HCT116 (cell line): ENCODE measurements at regions not wholly inside any gene's neighbourhood (a gene's known extent, or its start where the extent isn't known, plus 50 kb on each side); places are given as distances from the start of the nearest gene placed in this dataset.

Source experiments
- ATAC-seq: fragments of 200-7000 bp; cut with Tn5 transposase; 2 replicates; pipeline ENCODE4 v1.9.1; 2020; ENCODE audit warnings: mild to moderate bottlenecking, moderate library complexity
- BruUV-seq: library from RNA; stranded (reverse); fragments of 400-500 nt; replicated peaks from 2 replicates; lab custom pipeline; 2021; lab: Mats Ljungman, UMichigan
- CTCF ChIA-PET: fragments of 300-600 bp; sonication (Branson Sonifier 250); formaldehyde crosslinking; loops from one replicate; lab custom pipeline; 2021; ENCODE audit warnings: antibody characterized with exemption; lab: Charles Lee
- POLR2A ChIA-PET: fragments of 300-600, 350-600 bp; sonication (Branson Sonifier 250); formaldehyde crosslinking; loops from one replicate; lab custom pipeline; 2021; ENCODE audit warnings: antibody characterized with exemption; lab: Charles Lee
- RAD21 ChIA-PET, 2 experiments: fragments of 300-600 bp; sonication (Branson Sonifier 250); formaldehyde crosslinking; loops; one replicate each; lab custom pipeline; 2023; ENCODE audit warnings: low total read pairs in 2 of 2; ENCODE audit not compliant: uncharacterized antibody in 2 of 2, unreplicated experiment in 2 of 2, low non-redundant PET in 1 of 2; lab: Charles Lee
- DNase-seq: peaks from one replicate; pipeline ENCODE4 v3.0.0-alpha.2; 2010; ENCODE audit warnings: low read depth, low spot score
- H2AFZ ChIP-seq: fragments of 200-600 bp; shearing (Covaris generic), sonication (generic); 2 replicates; pipeline ENCODE4 v1.6.1; 2017; ENCODE audit warnings: low read depth, mixed run types, mixed read lengths, antibody characterized with exemption, low read length; ENCODE audit not compliant: poor library complexity, severe bottlenecking
- H3K27ac ChIP-seq: 2 replicates; pipeline ENCODE4 v1.5.1; 2012; ENCODE audit warnings: low read depth, low read length
- H3K27me3 ChIP-seq: fragments of 200-600 bp; sonication (generic); 2 replicates; pipeline ENCODE4 v1.6.1; 2016; ENCODE audit warnings: mixed run types, low read length, mixed read lengths; ENCODE audit not compliant: insufficient read depth
- H3K36me3 ChIP-seq, 2 experiments: fragments of 200-500 bp in 1 of 2; fragments of 200-600 bp in 1 of 2; sonication (Bioruptor generic) in 1 of 2; sonication (generic) in 1 of 2; 2 replicates each; pipeline versions ENCODE4 v1.5.1 to v1.6.1; 2014 to 2016; ENCODE audit warnings: low read length in 2 of 2, inconsistent platforms in 1 of 2, mixed read lengths in 1 of 2, mixed run types in 1 of 2; ENCODE audit not compliant: insufficient read depth in 2 of 2, control insufficient read depth in 1 of 2
- H3K4me1 ChIP-seq, 2 experiments: fragments of 200-600 bp in 1 of 2; sonication (generic) in 1 of 2; 2 replicates each; pipeline versions ENCODE4 v1.5.1 to v1.6.1; 2012 to 2017; ENCODE audit warnings: low read length in 2 of 2, inconsistent platforms in 1 of 2, mild to moderate bottlenecking in 1 of 2, mixed read lengths in 1 of 2, mixed run types in 1 of 2, moderate library complexity in 1 of 2; ENCODE audit not compliant: insufficient read depth in 2 of 2, control insufficient read depth in 1 of 2
- H3K4me2 ChIP-seq: fragments of 200-600 bp; sonication (generic); 2 replicates; pipeline ENCODE4 v1.6.1; 2017; ENCODE audit warnings: mixed run types, low read length, mixed read lengths
- H3K4me3 ChIP-seq, 2 experiments: fragments of 200-600 bp in 1 of 2; sonication (generic) in 1 of 2; replicated peaks in 1 of 2; 2 replicates each; pipeline ENCODE4 v1.5.1; 2011 to 2016; ENCODE audit warnings: low read length in 2 of 2, control low read depth in 1 of 2, low read depth in 1 of 2, mild to moderate bottlenecking in 1 of 2, mixed read lengths in 1 of 2, mixed run types in 1 of 2
- H3K79me2 ChIP-seq: fragments of 200-600 bp; sonication (generic); 2 replicates; pipeline ENCODE4 v1.6.1; 2017; ENCODE audit warnings: mild to moderate bottlenecking, mixed run types, low read length, moderate library complexity, mixed read lengths; ENCODE audit not compliant: insufficient read depth
- H3K9ac ChIP-seq: fragments of 200-600 bp; sonication (generic); 2 replicates; pipeline ENCODE4 v1.6.1; 2016; ENCODE audit warnings: low read length, mixed read lengths
- H3K9me2 ChIP-seq: fragments of 200-600 bp; sonication (generic), shearing (Covaris generic); 2 replicates; pipeline ENCODE4 v1.6.1; 2017; ENCODE audit warnings: mixed run types, mild to moderate bottlenecking, moderate library complexity; ENCODE audit not compliant: insufficient read depth
- H3K9me3 ChIP-seq, 2 experiments: fragments of 200-500 bp in 1 of 2; fragments of 200-600 bp in 1 of 2; sonication (Bioruptor generic) in 1 of 2; sonication (generic) in 1 of 2; 2 replicates each; pipeline ENCODE4 v1.6.1; 2014 to 2017; ENCODE audit warnings: low read length in 2 of 2, mixed read lengths in 2 of 2, inconsistent platforms in 1 of 2, low read depth in 1 of 2, mild to moderate bottlenecking in 1 of 2, mixed run types in 1 of 2, moderate library complexity in 1 of 2; ENCODE audit not compliant: control insufficient read depth in 1 of 2, insufficient read depth in 1 of 2
- H4K20me1 ChIP-seq: fragments of 200-600 bp; sonication (generic), shearing (Covaris generic); 2 replicates; pipeline ENCODE4 v1.6.1; 2017; ENCODE audit warnings: mixed run types, mild to moderate bottlenecking, moderate library complexity; ENCODE audit not compliant: insufficient read depth
- EZH2 ChIP-seq: fragments of 200-600 bp; sonication (generic); IDR thresholded peaks from 2 replicates; pipeline ENCODE4 v1.6.1; 2017; ENCODE audit warnings: antibody characterized with exemption, mixed run types
- POLR2AphosphoS5 ChIP-seq: IDR thresholded peaks from 2 replicates; pipeline ENCODE4 v1.6.1; 2011; ENCODE audit warnings: mild to moderate bottlenecking, low read depth, low read length, moderate library complexity
- RAD21 ChIP-seq: IDR thresholded peaks from 2 replicates; pipeline ENCODE4 v1.6.1; 2012; ENCODE audit warnings: low read depth, mild to moderate bottlenecking
- TCF7L2 ChIP-seq: IDR thresholded peaks from 2 replicates; pipeline ENCODE4 v1.7.0; 2011; ENCODE audit warnings: borderline replicate concordance, inconsistent platforms; ENCODE audit not compliant: insufficient read depth, insufficient read length; ENCODE audit errors: extremely low read depth
- YY1 ChIP-seq: IDR thresholded peaks from 2 replicates; pipeline ENCODE4 v1.6.1; 2011; ENCODE audit warnings: low read length, low read depth, moderate library complexity, mild to moderate bottlenecking; ENCODE audit not compliant: insufficient replicate concordance; ENCODE audit errors: extremely low read depth
- ZFX ChIP-seq: fragments of 450-650 bp; IDR thresholded peaks from 2 replicates; pipeline ENCODE4 v1.6.1; 2017
- intact Hi-C: fragments of 100-400 bp; cut with micrococcal nuclease; formaldehyde crosslinking; loops from 2 replicates; pipeline ENCODE4 v1.10.0; 2022

- Histone ChIP-seq H3K36me3 (no peaks in the 10 kb centered on the region), H3K79me2 (no peaks in the 10 kb centered on the region), H4K20me1 (no peaks in the 10 kb centered on the region), H3K4me3 (no peak overlapping the region)
- TF ChIP-seq POLR2AphosphoS5: no peak
- TF ChIP-seq TCF7L2: no peak
- TF ChIP-seq EZH2: no peak
- TF ChIP-seq RAD21: no peak
- TF ChIP-seq, all 23 proteins: peak for 0
- Histone ChIP-seq H2AFZ (no peak overlapping the region), H3K4me1 (no peaks in the 10 kb centered on the region), H3K27me3 (no peaks in the 10 kb centered on the region), H3K9me2 (no peaks in the 10 kb centered on the region), H3K9me3 (no peaks in the 10 kb centered on the region), H3K9ac (no peak overlapping the region), H3K27ac (no peak overlapping the region), H3K4me2 (no peak overlapping the region)
- intact Hi-C loops: no loop called here
- DNase-seq: no peak
- RAD21 ChIA-PET: no interaction called here
- ATAC-seq: no peak
- POLR2A ChIA-PET: no interaction called here
- CTCF ChIA-PET: no interaction called here
- BruUV-seq: no TSS peak
These were observed 236.6 kb downstream of the PSAT1 start for GRCh38 chr9:78533500-78533899.

GRCh38 chr9:78539188-78539587 is 242.3 kb downstream of the PSAT1 start:
- Histone ChIP-seq H3K36me3 (no peaks in the 10 kb centered on the region), H3K4me3 (no peak overlapping the region), H4K20me1 (no peaks in the 10 kb centered on the region), H3K4me1 (no peaks in the 10 kb centered on the region), H3K4me2 (no peak overlapping the region), H3K27me3 (no peaks in the 10 kb centered on the region), H3K9me3 (no peaks in the 10 kb centered on the region), H3K9ac (no peak overlapping the region), H3K79me2 (no peaks in the 10 kb centered on the region), H2AFZ (no peak overlapping the region), H3K9me2 (no peaks in the 10 kb centered on the region), H3K27ac (no peak overlapping the region)
- ATAC-seq: no peak
- POLR2A ChIA-PET: no interaction called here
- CTCF ChIA-PET: no interaction called here
- no peak for DNase-seq
- RAD21 ChIA-PET: no interaction called here
- no peak for TF ChIP-seq EZH2
- TF ChIP-seq TCF7L2: no peak
- no peak for TF ChIP-seq ZFX
- no peak for TF ChIP-seq YY1
- intact Hi-C loops: no loop called here
- no TSS peak for BruUV-seq
